HCT116 (cell line): ENCODE measurements at regions not wholly inside any gene's neighbourhood (a gene's known extent, or its start where the extent isn't known, plus 50 kb on each side); places are given as distances from the start of the nearest gene placed in this dataset.

Source experiments
- ATAC-seq: fragments of 200-7000 bp; cut with Tn5 transposase; 2 replicates; pipeline ENCODE4 v1.9.1; 2020; ENCODE audit warnings: mild to moderate bottlenecking, moderate library complexity
- BruUV-seq: library from RNA; stranded (reverse); fragments of 400-500 nt; replicated peaks from 2 replicates; lab custom pipeline; 2021; lab: Mats Ljungman, UMichigan
- CTCF ChIA-PET: fragments of 300-600 bp; sonication (Branson Sonifier 250); formaldehyde crosslinking; loops from one replicate; lab custom pipeline; 2021; ENCODE audit warnings: antibody characterized with exemption; lab: Charles Lee
- POLR2A ChIA-PET: fragments of 300-600, 350-600 bp; sonication (Branson Sonifier 250); formaldehyde crosslinking; loops from one replicate; lab custom pipeline; 2021; ENCODE audit warnings: antibody characterized with exemption; lab: Charles Lee
- RAD21 ChIA-PET, 2 experiments: fragments of 300-600 bp; sonication (Branson Sonifier 250); formaldehyde crosslinking; loops; one replicate each; lab custom pipeline; 2023; ENCODE audit warnings: low total read pairs in 2 of 2; ENCODE audit not compliant: uncharacterized antibody in 2 of 2, unreplicated experiment in 2 of 2, low non-redundant PET in 1 of 2; lab: Charles Lee
- DNase-seq: peaks from one replicate; pipeline ENCODE4 v3.0.0-alpha.2; 2010; ENCODE audit warnings: low read depth, low spot score
- H2AFZ ChIP-seq: fragments of 200-600 bp; shearing (Covaris generic), sonication (generic); 2 replicates; pipeline ENCODE4 v1.6.1; 2017; ENCODE audit warnings: low read depth, mixed run types, mixed read lengths, antibody characterized with exemption, low read length; ENCODE audit not compliant: poor library complexity, severe bottlenecking
- H3K27ac ChIP-seq: 2 replicates; pipeline ENCODE4 v1.5.1; 2012; ENCODE audit warnings: low read depth, low read length
- H3K27me3 ChIP-seq: fragments of 200-600 bp; sonication (generic); 2 replicates; pipeline ENCODE4 v1.6.1; 2016; ENCODE audit warnings: mixed run types, low read length, mixed read lengths; ENCODE audit not compliant: insufficient read depth
- H3K36me3 ChIP-seq, 2 experiments: fragments of 200-500 bp in 1 of 2; fragments of 200-600 bp in 1 of 2; sonication (Bioruptor generic) in 1 of 2; sonication (generic) in 1 of 2; 2 replicates each; pipeline versions ENCODE4 v1.5.1 to v1.6.1; 2014 to 2016; ENCODE audit warnings: low read length in 2 of 2, inconsistent platforms in 1 of 2, mixed read lengths in 1 of 2, mixed run types in 1 of 2; ENCODE audit not compliant: insufficient read depth in 2 of 2, control insufficient read depth in 1 of 2
- H3K4me1 ChIP-seq, 2 experiments: fragments of 200-600 bp in 1 of 2; sonication (generic) in 1 of 2; 2 replicates each; pipeline versions ENCODE4 v1.5.1 to v1.6.1; 2012 to 2017; ENCODE audit warnings: low read length in 2 of 2, inconsistent platforms in 1 of 2, mild to moderate bottlenecking in 1 of 2, mixed read lengths in 1 of 2, mixed run types in 1 of 2, moderate library complexity in 1 of 2; ENCODE audit not compliant: insufficient read depth in 2 of 2, control insufficient read depth in 1 of 2
- H3K4me2 ChIP-seq: fragments of 200-600 bp; sonication (generic); 2 replicates; pipeline ENCODE4 v1.6.1; 2017; ENCODE audit warnings: mixed run types, low read length, mixed read lengths
- H3K4me3 ChIP-seq, 2 experiments: fragments of 200-600 bp in 1 of 2; sonication (generic) in 1 of 2; replicated peaks in 1 of 2; 2 replicates each; pipeline ENCODE4 v1.5.1; 2011 to 2016; ENCODE audit warnings: low read length in 2 of 2, control low read depth in 1 of 2, low read depth in 1 of 2, mild to moderate bottlenecking in 1 of 2, mixed read lengths in 1 of 2, mixed run types in 1 of 2
- H3K79me2 ChIP-seq: fragments of 200-600 bp; sonication (generic); 2 replicates; pipeline ENCODE4 v1.6.1; 2017; ENCODE audit warnings: mild to moderate bottlenecking, mixed run types, low read length, moderate library complexity, mixed read lengths; ENCODE audit not compliant: insufficient read depth
- H3K9ac ChIP-seq: fragments of 200-600 bp; sonication (generic); 2 replicates; pipeline ENCODE4 v1.6.1; 2016; ENCODE audit warnings: low read length, mixed read lengths
- H3K9me2 ChIP-seq: fragments of 200-600 bp; sonication (generic), shearing (Covaris generic); 2 replicates; pipeline ENCODE4 v1.6.1; 2017; ENCODE audit warnings: mixed run types, mild to moderate bottlenecking, moderate library complexity; ENCODE audit not compliant: insufficient read depth
- H3K9me3 ChIP-seq, 2 experiments: fragments of 200-500 bp in 1 of 2; fragments of 200-600 bp in 1 of 2; sonication (Bioruptor generic) in 1 of 2; sonication (generic) in 1 of 2; 2 replicates each; pipeline ENCODE4 v1.6.1; 2014 to 2017; ENCODE audit warnings: low read length in 2 of 2, mixed read lengths in 2 of 2, inconsistent platforms in 1 of 2, low read depth in 1 of 2, mild to moderate bottlenecking in 1 of 2, mixed run types in 1 of 2, moderate library complexity in 1 of 2; ENCODE audit not compliant: control insufficient read depth in 1 of 2, insufficient read depth in 1 of 2
- H4K20me1 ChIP-seq: fragments of 200-600 bp; sonication (generic), shearing (Covaris generic); 2 replicates; pipeline ENCODE4 v1.6.1; 2017; ENCODE audit warnings: mixed run types, mild to moderate bottlenecking, moderate library complexity; ENCODE audit not compliant: insufficient read depth
- CBX3 ChIP-seq: IDR thresholded peaks from 2 replicates; pipeline ENCODE4 v1.6.1; 2012; ENCODE audit warnings: low read depth
- CEBPB ChIP-seq: IDR thresholded peaks from 2 replicates; pipeline ENCODE4 v1.6.1; 2012; ENCODE audit warnings: low read depth
- EGR1 ChIP-seq: IDR thresholded peaks from 2 replicates; pipeline ENCODE4 v1.6.1; 2012; ENCODE audit warnings: low read depth
- EZH2 ChIP-seq: fragments of 200-600 bp; sonication (generic); IDR thresholded peaks from 2 replicates; pipeline ENCODE4 v1.6.1; 2017; ENCODE audit warnings: antibody characterized with exemption, mixed run types
- EZH2phosphoT487 ChIP-seq: fragments of 200-600 bp; IDR thresholded peaks from 2 replicates; pipeline ENCODE4 v1.6.1; 2018; ENCODE audit warnings: antibody characterized with exemption, borderline replicate concordance
- MAX ChIP-seq: IDR thresholded peaks from 2 replicates; pipeline ENCODE4 v1.6.1; 2012
- POLR2A ChIP-seq: IDR thresholded peaks from 2 replicates; pipeline ENCODE4 v1.7.0; 2011; ENCODE audit warnings: borderline replicate concordance; ENCODE audit not compliant: insufficient read depth, insufficient read length; ENCODE audit errors: extremely low read depth
- POLR2AphosphoS5 ChIP-seq: IDR thresholded peaks from 2 replicates; pipeline ENCODE4 v1.6.1; 2011; ENCODE audit warnings: mild to moderate bottlenecking, low read depth, low read length, moderate library complexity
- RAD21 ChIP-seq: IDR thresholded peaks from 2 replicates; pipeline ENCODE4 v1.6.1; 2012; ENCODE audit warnings: low read depth, mild to moderate bottlenecking
- SIN3A ChIP-seq: IDR thresholded peaks from 2 replicates; pipeline ENCODE4 v1.6.1; 2012; ENCODE audit warnings: low read depth
- SRF ChIP-seq: IDR thresholded peaks from 2 replicates; pipeline ENCODE4 v1.6.1; 2012; ENCODE audit warnings: low read depth
- TCF7L2 ChIP-seq: IDR thresholded peaks from 2 replicates; pipeline ENCODE4 v1.7.0; 2011; ENCODE audit warnings: borderline replicate concordance, inconsistent platforms; ENCODE audit not compliant: insufficient read depth, insufficient read length; ENCODE audit errors: extremely low read depth
- ZFX ChIP-seq: fragments of 450-650 bp; IDR thresholded peaks from 2 replicates; pipeline ENCODE4 v1.6.1; 2017
- ZNF274 ChIP-seq: fragments of 200-500 bp; sonication (Bioruptor generic); IDR thresholded peaks from 2 replicates; pipeline ENCODE4 v1.6.1; 2014; ENCODE audit warnings: mild to moderate bottlenecking, low read depth, low read length, inconsistent platforms
- intact Hi-C: fragments of 100-400 bp; cut with micrococcal nuclease; formaldehyde crosslinking; loops from 2 replicates; pipeline ENCODE4 v1.10.0; 2022
- TF ChIP-seq, protein P1 (sequence below): IDR thresholded peaks from 2 replicates; pipeline ENCODE4 v1.6.1; 2012

DNA sequence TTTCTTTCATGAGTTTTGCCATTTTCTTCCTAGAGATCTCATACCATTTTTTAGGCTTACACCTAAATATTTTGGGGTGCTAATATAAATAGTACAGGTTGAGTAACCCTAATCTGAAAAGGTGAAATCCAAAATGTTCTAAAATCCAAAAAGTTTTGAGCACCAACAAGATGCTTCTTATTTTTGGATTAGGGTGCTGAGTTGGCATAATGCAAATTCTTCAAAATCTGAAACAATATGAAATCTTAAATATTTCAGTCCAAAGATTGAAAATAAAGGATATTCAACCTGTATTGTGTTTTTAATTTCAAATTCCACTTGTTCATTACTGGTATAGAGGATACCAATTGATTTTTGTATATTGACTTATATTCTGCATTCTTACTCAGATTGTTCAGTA lies 51.1 kb upstream of the KCNK2 start:
- intact Hi-C loops = no loop called here
- Histone ChIP-seq H3K36me3 (no peaks in the 10 kb centered on the region), H3K9ac (no peak overlapping the region), H3K4me2 (no peak overlapping the region), H2AFZ (no peak overlapping the region), H3K9me3 (no peaks in the 10 kb centered on the region), H3K27ac (no peak overlapping the region), H3K9me2 (no peaks in the 10 kb centered on the region), H3K4me1 (no peaks in the 10 kb centered on the region), H3K79me2 (no peaks in the 10 kb centered on the region), H4K20me1 (no peaks in the 10 kb centered on the region), H3K27me3 (no peaks in the 10 kb centered on the region), H3K4me3 (no peak overlapping the region)
- no TSS peak for BruUV-seq
- RAD21 ChIA-PET = no interaction called here
- CTCF ChIA-PET = no interaction called here
- ATAC-seq = no peak
- no peak for DNase-seq
- POLR2A ChIA-PET = no interaction called here
- TF ChIP-seq CBX3 = no peak
- no peak for TF ChIP-seq TCF7L2
- TF ChIP-seq EGR1 = no peak
- TF ChIP-seq, protein P1, sequence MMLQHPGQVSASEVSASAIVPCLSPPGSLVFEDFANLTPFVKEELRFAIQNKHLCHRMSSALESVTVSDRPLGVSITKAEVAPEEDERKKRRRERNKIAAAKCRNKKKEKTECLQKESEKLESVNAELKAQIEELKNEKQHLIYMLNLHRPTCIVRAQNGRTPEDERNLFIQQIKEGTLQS = no peak
- TF ChIP-seq RAD21 = no peak
- no peak for TF ChIP-seq ZNF274
- no peak for TF ChIP-seq SRF
- no peak for TF ChIP-seq ZFX
- no peak for TF ChIP-seq EZH2phosphoT487
- TF ChIP-seq POLR2A = no peak
- TF ChIP-seq MAX = no peak
- no peak for TF ChIP-seq EZH2
- TF ChIP-seq CEBPB = no peak
- TF ChIP-seq POLR2AphosphoS5 = no peak
- TF ChIP-seq SIN3A = no peak
